Brain microvascular endothelial cell (primary cell): ENCODE measurements at regions not wholly inside any gene's neighbourhood (a gene's known extent, or its start where the extent isn't known, plus 50 kb on each side); places are given as distances from the start of the nearest gene placed in this dataset.

Experiments
- DNase-seq: peaks from one replicate; pipeline ENCODE4 v3.0.0-alpha.2; 2020
- H3K27ac ChIP-seq: fragments of 250-450 bp; sonication (Bioruptor Pico); 2 replicates; pipeline ENCODE4 v1.5.1; 2020; ENCODE audit warnings: mild to moderate bottlenecking, moderate library complexity
- H3K27me3 ChIP-seq: fragments of 250-450 bp; sonication (Bioruptor Pico); replicated peaks from 2 replicates; pipeline ENCODE4 v1.5.1; 2020; ENCODE audit warnings: mild to moderate bottlenecking
- H3K36me3 ChIP-seq: fragments of 250-450 bp; sonication (Bioruptor Pico); replicated peaks from 2 replicates; pipeline ENCODE4 v1.5.1; 2020; ENCODE audit warnings: mild to moderate bottlenecking
- H3K4me3 ChIP-seq: 2 replicates; pipeline ENCODE4 v1.5.1; 2011; ENCODE audit warnings: low read depth, mild to moderate bottlenecking, control low read depth, low read length, moderate library complexity
- in situ Hi-C: cut with HindIII; loops from 2 replicates; pipeline ENCODE4 v1.10.0; 2017; ENCODE audit warnings: low sequenced_read_pairs, low pct_ligation_motif_present
- TF ChIP-seq, protein P1 (sequence below): IDR thresholded peaks from 2 replicates; pipeline ENCODE4 v1.5.1; 2011; ENCODE audit warnings: low read depth, mild to moderate bottlenecking, moderate library complexity, low read length, control low read depth, inconsistent platforms; ENCODE audit errors: missing control alignments

DNA sequence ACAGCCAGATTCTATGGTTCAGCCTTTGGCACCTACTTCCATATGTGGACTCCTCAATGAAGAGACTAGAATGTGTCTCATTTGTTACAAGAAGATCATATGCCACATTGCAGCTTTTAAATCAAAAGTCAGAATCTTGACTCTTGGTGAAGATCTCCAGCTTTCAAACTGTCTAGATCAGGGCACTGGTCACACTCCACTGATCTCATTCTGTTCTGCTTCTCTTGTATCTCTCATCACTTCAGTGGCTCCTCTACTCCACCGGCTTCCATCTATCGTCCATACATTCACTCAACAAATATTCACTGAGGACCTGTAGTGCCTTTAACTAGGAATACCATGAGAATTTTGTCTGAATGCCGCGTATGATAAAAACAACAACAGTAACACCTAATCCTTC, 203.3 kb upstream of the LPP start:
- DNase-seq: no peak
- no peaks in the 10 kb centered on the region for H3K27me3 ChIP-seq
- H3K36me3 ChIP-seq: no peaks in the 10 kb centered on the region
- TF ChIP-seq, protein P1, sequence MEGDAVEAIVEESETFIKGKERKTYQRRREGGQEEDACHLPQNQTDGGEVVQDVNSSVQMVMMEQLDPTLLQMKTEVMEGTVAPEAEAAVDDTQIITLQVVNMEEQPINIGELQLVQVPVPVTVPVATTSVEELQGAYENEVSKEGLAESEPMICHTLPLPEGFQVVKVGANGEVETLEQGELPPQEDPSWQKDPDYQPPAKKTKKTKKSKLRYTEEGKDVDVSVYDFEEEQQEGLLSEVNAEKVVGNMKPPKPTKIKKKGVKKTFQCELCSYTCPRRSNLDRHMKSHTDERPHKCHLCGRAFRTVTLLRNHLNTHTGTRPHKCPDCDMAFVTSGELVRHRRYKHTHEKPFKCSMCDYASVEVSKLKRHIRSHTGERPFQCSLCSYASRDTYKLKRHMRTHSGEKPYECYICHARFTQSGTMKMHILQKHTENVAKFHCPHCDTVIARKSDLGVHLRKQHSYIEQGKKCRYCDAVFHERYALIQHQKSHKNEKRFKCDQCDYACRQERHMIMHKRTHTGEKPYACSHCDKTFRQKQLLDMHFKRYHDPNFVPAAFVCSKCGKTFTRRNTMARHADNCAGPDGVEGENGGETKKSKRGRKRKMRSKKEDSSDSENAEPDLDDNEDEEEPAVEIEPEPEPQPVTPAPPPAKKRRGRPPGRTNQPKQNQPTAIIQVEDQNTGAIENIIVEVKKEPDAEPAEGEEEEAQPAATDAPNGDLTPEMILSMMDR: no peak
- no peak overlapping the region for H3K4me3 ChIP-seq
- in situ Hi-C loops: no loop called here
- H3K27ac ChIP-seq: no peak overlapping the region

GRCh38 chr3:187951452-187952190, 202.3 kb upstream of the LPP start:
- TF ChIP-seq, protein P1: no peak
- Histone ChIP-seq H3K36me3 (no peaks in the 10 kb centered on the region), H3K4me3 (no peak overlapping the region), H3K27ac (no peak overlapping the region), H3K27me3 (no peaks in the 10 kb centered on the region)
- in situ Hi-C loops: no loop called here
- no peak for DNase-seq

- Histone ChIP-seq H3K4me3 (no peak overlapping the region), H3K27ac (no peak overlapping the region), H3K36me3 (no peaks in the 10 kb centered on the region), H3K27me3 (no peaks in the 10 kb centered on the region)
- no peak for DNase-seq
- in situ Hi-C loops: no loop called here
- TF ChIP-seq, protein P1: no peak
Observed at GRCh38 chr3:187952849-187953248, 201.1 kb upstream of the LPP start.

DNA sequence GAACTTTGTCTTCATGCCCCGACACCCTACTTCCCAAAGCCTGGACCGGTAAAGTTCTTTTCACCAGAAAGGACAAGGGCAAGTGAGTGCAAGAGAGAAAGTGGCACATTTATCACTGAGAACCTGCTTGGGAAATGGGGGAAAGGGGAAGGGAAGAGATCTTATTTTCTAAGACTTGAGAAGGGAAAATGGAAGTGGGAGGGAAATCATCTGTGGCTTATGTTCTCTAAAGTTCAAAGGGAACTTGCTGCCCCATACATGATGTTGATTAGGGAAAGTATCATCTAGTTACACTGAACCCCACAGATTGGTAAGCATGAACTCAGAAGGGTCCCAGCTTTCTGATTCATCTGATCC, 199.5 kb upstream of the LPP start:
- TF ChIP-seq, protein P1: no peak
- Histone ChIP-seq H3K36me3 (no peaks in the 10 kb centered on the region), H3K27me3 (no peaks in the 10 kb centered on the region), H3K4me3 (no peak overlapping the region), H3K27ac (peak overlapping the region; percentile 87)
- in situ Hi-C loops: no loop called here
- DNase-seq: no peak

DNA sequence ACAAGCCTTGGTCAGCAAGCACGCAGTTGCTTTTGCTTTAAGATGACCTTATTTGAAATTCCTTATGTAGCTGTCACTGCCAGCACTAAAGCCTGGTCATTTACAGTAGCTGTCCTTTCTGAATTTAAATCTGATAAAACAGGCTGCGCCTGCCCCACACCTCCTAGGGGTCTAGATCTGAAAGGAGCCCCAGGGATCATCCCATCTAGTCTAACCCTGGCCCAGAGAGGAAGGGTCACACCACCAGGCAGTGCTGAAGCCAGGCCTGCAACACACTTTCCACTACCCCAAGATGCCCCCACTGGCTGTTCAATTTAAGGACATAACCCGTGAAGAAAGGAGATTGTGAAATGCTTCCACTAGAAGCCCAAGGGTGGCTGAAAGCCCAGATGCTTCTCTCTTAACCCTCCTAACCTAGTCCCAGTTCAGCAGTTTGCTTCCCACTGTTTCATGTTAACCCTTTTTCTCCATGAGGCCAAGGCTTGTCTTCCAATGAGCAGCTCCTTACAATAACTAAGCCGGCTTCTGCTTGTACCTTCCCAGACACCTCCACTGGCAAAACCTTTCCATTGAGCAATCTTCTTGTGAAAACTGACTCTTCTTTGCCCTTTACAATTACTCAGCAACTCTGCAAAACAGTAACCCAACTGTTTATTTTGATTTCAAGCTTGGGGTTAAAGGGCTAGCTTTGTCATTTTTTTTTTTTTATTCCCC, 198.9 kb upstream of the LPP start:
- TF ChIP-seq, protein P1: peak; percentile 27
- peak overlapping the region; percentile 87 for H3K27ac ChIP-seq
- no peaks in the 10 kb centered on the region for H3K27me3 ChIP-seq
- DNase-seq: peak; percentile 84
- H3K4me3 ChIP-seq: no peak overlapping the region
- H3K36me3 ChIP-seq: no peaks in the 10 kb centered on the region
- in situ Hi-C loops: no loop called here
